Keratinocyte (primary cell): ENCODE measurements at regions not wholly inside any gene's neighbourhood (a gene's known extent, or its start where the extent isn't known, plus 50 kb on each side); places are given as distances from the start of the nearest gene placed in this dataset.

Experiments
- DNase-seq: peaks from one replicate; pipeline ENCODE4 v3.0.0-alpha.2; 2011; ENCODE audit warnings: low read depth, missing footprints, low spot score
- FAIRE-seq: peaks from 2 replicates; lab custom pipeline; 2011; peaks lifted over from hg19 to GRCh38; lab: Jason Lieb, UNC
- H2AFZ ChIP-seq: 2 replicates; pipeline ENCODE4 v1.6.0; 2012; ENCODE audit warnings: low read length, control low read depth, inconsistent platforms; ENCODE audit not compliant: control insufficient read depth
- H3K27ac ChIP-seq: 2 replicates; pipeline ENCODE4 v1.5.1; 2011; ENCODE audit warnings: low read length; ENCODE audit not compliant: control insufficient read depth, insufficient read depth
- H3K27me3 ChIP-seq: 3 replicates; pipeline ENCODE4 v1.6.0; 2011; ENCODE audit warnings: low read length; ENCODE audit not compliant: control insufficient read depth, insufficient read depth; ENCODE audit errors: extremely low read depth
- H3K36me3 ChIP-seq, 2 experiments: 2 replicates in 1 of 2; 3 replicates in 1 of 2; pipeline ENCODE4 v1.5.1; 2011; ENCODE audit warnings: low read length in 2 of 2, mild to moderate bottlenecking in 1 of 2; ENCODE audit not compliant: control insufficient read depth in 2 of 2, insufficient read depth in 2 of 2; ENCODE audit errors: extremely low read depth in 1 of 2
- H3K4me1 ChIP-seq: 3 replicates; pipeline ENCODE4 v1.5.1; 2011; ENCODE audit warnings: low read length; ENCODE audit not compliant: control insufficient read depth, insufficient read depth; ENCODE audit errors: extremely low read depth
- H3K4me2 ChIP-seq: 3 replicates; pipeline ENCODE4 v1.6.0; 2011; ENCODE audit warnings: low read depth, low read length; ENCODE audit not compliant: control insufficient read depth, insufficient read depth; ENCODE audit errors: extremely low read depth
- H3K4me3 ChIP-seq, 3 experiments: fragments of 200-600 bp in 1 of 3; sonication (generic) in 1 of 3; 2 replicates in 2 of 3; 3 replicates in 1 of 3; pipeline ENCODE4 v1.5.1; 2011 to 2016; ENCODE audit warnings: low read length in 3 of 3, mild to moderate bottlenecking in 3 of 3, control low read depth in 2 of 3, inconsistent platforms in 1 of 3, low read depth in 1 of 3, mixed read lengths in 1 of 3, mixed run types in 1 of 3, moderate library complexity in 1 of 3; ENCODE audit not compliant: control insufficient read depth in 2 of 3, insufficient read depth in 2 of 3; ENCODE audit errors: extremely low read depth in 1 of 3
- H3K79me2 ChIP-seq: 2 replicates; pipeline ENCODE4 v1.6.0; 2012; ENCODE audit warnings: low read length; ENCODE audit not compliant: control insufficient read depth, insufficient read depth
- H3K9ac ChIP-seq: 3 replicates; pipeline ENCODE4 v1.6.0; 2011; ENCODE audit warnings: low read length; ENCODE audit not compliant: control insufficient read depth, insufficient read depth; ENCODE audit errors: extremely low read depth
- H3K9me1 ChIP-seq: 3 replicates; pipeline ENCODE4 v1.6.0; 2011; ENCODE audit warnings: low read length; ENCODE audit not compliant: control insufficient read depth, insufficient read depth; ENCODE audit errors: extremely low read depth
- H3K9me3 ChIP-seq: 2 replicates; pipeline ENCODE4 v1.5.1; 2012; ENCODE audit warnings: low read depth, low read length; ENCODE audit not compliant: control insufficient read depth
- H4K20me1 ChIP-seq: 3 replicates; pipeline ENCODE4 v1.6.0; 2011; ENCODE audit warnings: low read length; ENCODE audit not compliant: control insufficient read depth, insufficient read depth; ENCODE audit errors: extremely low read depth
- EZH2 ChIP-seq: IDR thresholded peaks from one replicate; pipeline ENCODE4 v1.6.1; 2012; ENCODE audit warnings: inconsistent platforms, mild to moderate bottlenecking, low read length, moderate library complexity
- dilution Hi-C: fragments of 300-500 bp; cut with MboI; formaldehyde crosslinking; loops from one replicate; pipeline ENCODE4 v1.7.0; 2020; ENCODE audit warnings: low sequenced_read_pairs; ENCODE audit not compliant: extremely low pct_ligation_motif_present
- TF ChIP-seq, protein P1 (sequence below), 3 experiments: IDR thresholded peaks in 1 of 3; conservative IDR thresholded peaks in 1 of 3; optimal IDR thresholded peaks in 1 of 3; 2 replicates in 2 of 3; 3 replicates in 1 of 3; pipeline versions ENCODE3 to v1.5.1; 2011; ENCODE audit warnings: low read length in 3 of 3, mild to moderate bottlenecking in 3 of 3, moderate library complexity in 2 of 3, control low read depth in 1 of 3, inconsistent platforms in 1 of 3; ENCODE audit not compliant: insufficient read depth in 2 of 3; ENCODE audit errors: extremely low read depth in 1 of 3

DNA sequence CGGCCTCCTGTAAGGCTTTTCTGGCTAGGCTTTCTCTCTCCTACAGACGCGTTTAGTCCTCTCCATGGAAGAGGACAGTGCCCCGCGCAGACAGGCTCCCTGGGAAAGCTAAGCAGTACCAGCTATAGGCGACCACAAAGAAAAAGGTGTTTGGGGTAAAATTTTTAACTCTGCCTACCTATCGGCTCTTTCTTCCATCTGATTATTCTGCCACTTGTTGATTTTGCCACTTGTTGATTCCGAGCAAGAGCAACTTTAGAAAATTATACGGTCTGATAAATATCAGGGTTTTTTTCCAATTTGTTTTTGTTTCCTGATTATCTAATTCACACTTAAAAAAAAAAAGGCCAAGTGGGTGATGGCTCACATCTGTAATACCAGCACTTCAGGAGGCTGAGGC lies 1600.5 kb upstream of the TENM3 start:
- no peaks in the 10 kb centered on the region for H3K9me1 ChIP-seq
- H3K36me3 ChIP-seq, result no peaks in the 10 kb centered on the region
- DNase-seq, result no peak
- H3K4me3 ChIP-seq, result no peak overlapping the region
- no peak overlapping the region for H3K9ac ChIP-seq
- H3K27me3 ChIP-seq, result no peaks in the 10 kb centered on the region
- no peaks in the 10 kb centered on the region for H3K79me2 ChIP-seq
- H3K27ac ChIP-seq, result no peak overlapping the region
- no peaks in the 10 kb centered on the region for H4K20me1 ChIP-seq
- no peak overlapping the region for H2AFZ ChIP-seq
- TF ChIP-seq, protein P1, sequence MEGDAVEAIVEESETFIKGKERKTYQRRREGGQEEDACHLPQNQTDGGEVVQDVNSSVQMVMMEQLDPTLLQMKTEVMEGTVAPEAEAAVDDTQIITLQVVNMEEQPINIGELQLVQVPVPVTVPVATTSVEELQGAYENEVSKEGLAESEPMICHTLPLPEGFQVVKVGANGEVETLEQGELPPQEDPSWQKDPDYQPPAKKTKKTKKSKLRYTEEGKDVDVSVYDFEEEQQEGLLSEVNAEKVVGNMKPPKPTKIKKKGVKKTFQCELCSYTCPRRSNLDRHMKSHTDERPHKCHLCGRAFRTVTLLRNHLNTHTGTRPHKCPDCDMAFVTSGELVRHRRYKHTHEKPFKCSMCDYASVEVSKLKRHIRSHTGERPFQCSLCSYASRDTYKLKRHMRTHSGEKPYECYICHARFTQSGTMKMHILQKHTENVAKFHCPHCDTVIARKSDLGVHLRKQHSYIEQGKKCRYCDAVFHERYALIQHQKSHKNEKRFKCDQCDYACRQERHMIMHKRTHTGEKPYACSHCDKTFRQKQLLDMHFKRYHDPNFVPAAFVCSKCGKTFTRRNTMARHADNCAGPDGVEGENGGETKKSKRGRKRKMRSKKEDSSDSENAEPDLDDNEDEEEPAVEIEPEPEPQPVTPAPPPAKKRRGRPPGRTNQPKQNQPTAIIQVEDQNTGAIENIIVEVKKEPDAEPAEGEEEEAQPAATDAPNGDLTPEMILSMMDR (optimal IDR thresholded peaks at IDR 0.05 in 1 of 3, IDR thresholded peaks at IDR 0.05 in 1 of 3, conservative IDR thresholded peaks at IDR 0.05 in 1 of 3; ENCODE audit: extremely low read depth in 1 of 3, insufficient read depth in 2 of 3, low read length in 3 of 3), result no peak
- no peak for TF ChIP-seq EZH2
- no peak for FAIRE-seq
- no peaks in the 10 kb centered on the region for H3K4me1 ChIP-seq
- H3K4me2 ChIP-seq, result no peak overlapping the region
- no peaks in the 10 kb centered on the region for H3K9me3 ChIP-seq
- dilution Hi-C loops, result no loop called here

DNA sequence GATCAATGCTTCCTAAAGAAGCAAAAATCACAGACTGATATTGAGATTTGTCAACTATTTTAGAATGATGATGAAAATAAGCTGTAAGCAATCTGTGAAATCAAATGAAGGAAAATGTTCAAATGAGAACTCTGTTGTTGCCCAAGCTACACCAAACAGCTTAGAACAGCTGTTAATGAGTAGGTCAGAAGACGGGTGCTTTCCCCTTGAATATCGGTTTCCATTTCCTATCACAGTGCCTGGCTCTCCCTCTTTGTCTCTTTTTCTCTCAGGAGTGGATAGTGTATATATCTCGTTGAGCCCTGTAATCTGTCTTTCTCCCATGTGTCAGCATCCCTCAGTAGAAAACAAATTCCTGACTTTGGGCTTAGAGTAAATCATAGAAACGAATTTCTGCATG lies 1592.9 kb upstream of the TENM3 start:
- FAIRE-seq, result no peak
- no peak overlapping the region for H2AFZ ChIP-seq

More for the DNA sequence above, 1592.9 kb upstream of the TENM3 start:
- no peak for DNase-seq
- Histone ChIP-seq H3K36me3 (no peaks in the 10 kb centered on the region), H4K20me1 (no peaks in the 10 kb centered on the region), H3K9me1 (no peaks in the 10 kb centered on the region), H3K27me3 (no peaks in the 10 kb centered on the region), H3K4me3 (no peak overlapping the region), H3K9me3 (no peaks in the 10 kb centered on the region), H3K27ac (no peak overlapping the region), H3K4me1 (no peaks in the 10 kb centered on the region), H3K79me2 (no peaks in the 10 kb centered on the region), H3K9ac (no peak overlapping the region), H3K4me2 (no peak overlapping the region)
- dilution Hi-C loops, result no loop called here
- TF ChIP-seq, protein P1 (optimal IDR thresholded peaks at IDR 0.05 in 1 of 3, IDR thresholded peaks at IDR 0.05 in 1 of 3, conservative IDR thresholded peaks at IDR 0.05 in 1 of 3; ENCODE audit: extremely low read depth in 1 of 3, insufficient read depth in 2 of 3, low read length in 3 of 3), result no peak
- no peak for TF ChIP-seq EZH2
